RPMI8226 (cell line): ENCODE measurements at regions not wholly inside any gene's neighbourhood (a gene's known extent, or its start where the extent isn't known, plus 50 kb on each side); places are given as distances from the start of the nearest gene placed in this dataset.

Experiments used
- DNase-seq: peaks from one replicate; pipeline ENCODE4 v3.0.0-alpha.2; 2015

- no peak for DNase-seq
Measured at GRCh38 chr5:174667526-174667925, 56.9 kb upstream of the MSX2 start.

DNA sequence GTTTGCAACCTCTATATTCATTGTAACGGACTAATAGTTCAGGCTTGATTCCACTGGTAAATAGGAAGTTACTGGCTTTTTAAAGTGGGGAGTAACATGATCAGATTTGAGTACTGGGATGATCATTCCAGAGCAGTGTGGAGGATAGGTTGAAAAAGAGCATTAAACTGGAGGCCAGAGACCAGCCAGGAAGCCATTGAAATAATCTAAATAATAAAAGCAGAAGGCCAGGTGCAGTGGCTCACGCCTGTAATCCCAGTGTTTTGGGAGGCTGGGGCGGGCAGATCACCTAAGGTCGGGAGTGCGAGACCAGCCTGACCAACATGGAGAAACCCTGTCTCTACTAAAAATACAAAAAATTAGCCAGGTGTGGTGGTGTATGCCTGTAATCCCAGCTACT lies 56.0 kb upstream of the MSX2 start:
- no peak for DNase-seq
